A549 (cell line): ENCODE measurements at regions not wholly inside any gene's neighbourhood (a gene's known extent, or its start where the extent isn't known, plus 50 kb on each side); places are given as distances from the start of the nearest gene placed in this dataset.

Source experiments
- ATAC-seq, 2 experiments: fragments of 200-7000 bp in 1 of 2; fragments of >200 bp in 1 of 2; cut with Nextera tagmentation in 1 of 2; cut with Tn5 transposase in 1 of 2; 3 replicates each; pipeline versions ENCODE4 v1.8.0 to v1.9.1; 2018 to 2020; ENCODE audit warnings: mild to moderate bottlenecking in 1 of 2, moderate library complexity in 1 of 2
- CTCF ChIA-PET: fragments of 300-600 bp; sonication (Branson Sonifier 250); formaldehyde crosslinking; extraction: SDS; loops from one replicate; lab custom pipeline; 2021; ENCODE audit warnings: antibody characterized with exemption, inconsistent platforms; lab: Yijun Ruan, JAX
- POLR2A ChIA-PET: fragments of 350-600 bp; formaldehyde crosslinking; extraction: SDS; loops from one replicate; lab custom pipeline; 2021; ENCODE audit warnings: antibody characterized with exemption, inconsistent platforms; lab: Yijun Ruan, JAX
- DNase-seq, 2 experiments: peaks; one replicate each; pipeline versions ENCODE4 v3.0.0 to v3.0.0-alpha.2; 2011 to 2016; ENCODE audit warnings: low read depth in 1 of 2, low spot score in 1 of 2
- FAIRE-seq: peaks from 2 replicates; lab custom pipeline; 2011; peaks lifted over from hg19 to GRCh38; lab: Jason Lieb, UNC
- H3K27ac ChIP-seq, 2 experiments: fragments of >200 bp; sonication (Bioruptor Twin); formaldehyde crosslinking; 3 replicates each; pipeline ENCODE4 v1.5.1; 2016 to 2017
- H3K4me1 ChIP-seq: fragments of >200 bp; sonication (Bioruptor Twin); formaldehyde crosslinking; 3 replicates; pipeline ENCODE4 v1.6.1; 2016
- H3K4me2 ChIP-seq: fragments of >200 bp; sonication (Bioruptor Twin); formaldehyde crosslinking; 3 replicates; pipeline ENCODE4 v1.6.1; 2016
- H3K4me3 ChIP-seq: fragments of >200 bp; sonication (Bioruptor Twin); formaldehyde crosslinking; 3 replicates; pipeline ENCODE4 v1.5.1; 2016
- H3K9me3 ChIP-seq: fragments of >200 bp; sonication (Bioruptor Twin); formaldehyde crosslinking; 3 replicates; pipeline ENCODE4 v1.6.1; 2016
- CEBPB ChIP-seq, 2 experiments: fragments of >200 bp in 1 of 2; sonication (Bioruptor Twin) in 1 of 2; formaldehyde crosslinking in 1 of 2; IDR thresholded peaks; 2 replicates each; pipeline ENCODE4 v1.6.1; 2012 to 2016
- EHMT2 ChIP-seq: fragments of 200-600 bp; sonication (generic); IDR thresholded peaks from 2 replicates; pipeline ENCODE4 v1.6.1; 2016; ENCODE audit warnings: antibody characterized with exemption, low read depth, mild to moderate bottlenecking, moderate library complexity
- EP300 ChIP-seq, 2 experiments: fragments of >200 bp; sonication (Bioruptor Twin); formaldehyde crosslinking; IDR thresholded peaks; 2 replicates in 1 of 2; 3 replicates in 1 of 2; pipeline ENCODE4 v1.6.1; 2016 to 2017
- FOSB ChIP-seq: fragments of 250-450 bp; sonication (Bioruptor Pico); IDR thresholded peaks from 2 replicates; pipeline ENCODE4 v1.5.0; 2020; ENCODE audit warnings: mild to moderate bottlenecking, moderate library complexity
- FOSL2 ChIP-seq, 2 experiments: fragments of 450-650 bp in 1 of 2; fragments of >200 bp in 1 of 2; sonication (Bioruptor Twin) in 1 of 2; formaldehyde crosslinking; IDR thresholded peaks; 2 replicates each; pipeline versions ENCODE4 v1.5.0 to v1.6.1; 2016 to 2020; ENCODE audit warnings: mild to moderate bottlenecking in 1 of 2, moderate library complexity in 1 of 2
- GATA3 ChIP-seq: IDR thresholded peaks from 2 replicates; pipeline ENCODE4 v1.6.1; 2012; ENCODE audit warnings: borderline replicate concordance
- HDAC2 ChIP-seq: fragments of 200-600 bp; sonication (generic); IDR thresholded peaks from 2 replicates; pipeline ENCODE4 v1.6.1; 2016
- HOXA7 ChIP-seq: fragments of 250-450 bp; sonication (Bioruptor Pico); IDR thresholded peaks from 2 replicates; pipeline ENCODE4 v1.5.0; 2020; ENCODE audit warnings: mild to moderate bottlenecking, moderate library complexity
- HOXB5 ChIP-seq: fragments of 250-450 bp; sonication (Bioruptor Pico); IDR thresholded peaks from 2 replicates; pipeline ENCODE4 v1.5.0; 2020; ENCODE audit warnings: mild to moderate bottlenecking, moderate library complexity
- KDM5A ChIP-seq: fragments of 200-600 bp; sonication (generic); IDR thresholded peaks from 2 replicates; pipeline ENCODE4 v1.6.1; 2016; ENCODE audit warnings: antibody characterized with exemption, mild to moderate bottlenecking
- MAFK ChIP-seq: fragments of 450-650 bp; IDR thresholded peaks from 2 replicates; pipeline ENCODE4 v1.6.1; 2014; ENCODE audit not compliant: partially characterized antibody
- NFE2L2 ChIP-seq: fragments of 150-350 bp; conservative IDR thresholded peaks from 2 replicates; pipeline ENCODE4 v1.6.1; 2014; ENCODE audit warnings: low read length
- POLR2A ChIP-seq: IDR thresholded peaks from 2 replicates; pipeline ENCODE4 v1.6.1; 2012; ENCODE audit warnings: mild to moderate bottlenecking, low read length
- RARB ChIP-seq: fragments of 250-450 bp; sonication (Bioruptor Pico); IDR thresholded peaks from 2 replicates; pipeline ENCODE4 v1.8.0; 2021; ENCODE audit warnings: mild to moderate bottlenecking, moderate library complexity
- SREBF2 ChIP-seq: fragments of 450-650 bp; IDR thresholded peaks from 2 replicates; pipeline ENCODE4 v1.6.1; 2014; ENCODE audit warnings: mild to moderate bottlenecking, moderate library complexity
- TP53 ChIP-seq: fragments of 250-450 bp; sonication (Bioruptor Pico); IDR thresholded peaks from 2 replicates; pipeline ENCODE4 v1.5.0; 2021; ENCODE audit warnings: mild to moderate bottlenecking, moderate library complexity
- ZC3H11A ChIP-seq: fragments of 450-650 bp; IDR thresholded peaks from 2 replicates; pipeline ENCODE4 v1.6.1; 2014; ENCODE audit warnings: antibody characterized with exemption, mild to moderate bottlenecking
- ZNF302 ChIP-seq: fragments of 250-450 bp; sonication (Bioruptor Pico); IDR thresholded peaks from 2 replicates; pipeline ENCODE4 v1.9.0; 2021; ENCODE audit warnings: inconsistent platforms, mild to moderate bottlenecking, moderate library complexity
- WGBS: methylation state at CpG from one replicate; pipeline ENCODE4 v1.1.6; 2017; ENCODE audit errors: missing lambda C conversion rate; 5-methylcytosine and 5-hydroxymethylcytosine counted together
- TF ChIP-seq, protein P1 (sequence below): fragments of >200 bp; sonication (Bioruptor Twin); formaldehyde crosslinking; IDR thresholded peaks from 3 replicates; pipeline ENCODE4 v1.5.1; 2016
- TF ChIP-seq, protein P2 (sequence below): fragments of >200 bp; sonication (Bioruptor Twin); formaldehyde crosslinking; IDR thresholded peaks from 2 replicates; pipeline ENCODE4 v1.6.1; 2016
- TF ChIP-seq, protein P3 (sequence below): IDR thresholded peaks from 2 replicates; pipeline ENCODE4 v1.6.1; 2012; ENCODE audit warnings: low read depth, borderline replicate concordance
- TF ChIP-seq, protein P4 (sequence below): fragments of 250-450 bp; sonication (Bioruptor Pico); IDR thresholded peaks from 2 replicates; pipeline ENCODE4 v1.5.0; 2020; ENCODE audit warnings: low read depth, mild to moderate bottlenecking, moderate library complexity

DNA sequence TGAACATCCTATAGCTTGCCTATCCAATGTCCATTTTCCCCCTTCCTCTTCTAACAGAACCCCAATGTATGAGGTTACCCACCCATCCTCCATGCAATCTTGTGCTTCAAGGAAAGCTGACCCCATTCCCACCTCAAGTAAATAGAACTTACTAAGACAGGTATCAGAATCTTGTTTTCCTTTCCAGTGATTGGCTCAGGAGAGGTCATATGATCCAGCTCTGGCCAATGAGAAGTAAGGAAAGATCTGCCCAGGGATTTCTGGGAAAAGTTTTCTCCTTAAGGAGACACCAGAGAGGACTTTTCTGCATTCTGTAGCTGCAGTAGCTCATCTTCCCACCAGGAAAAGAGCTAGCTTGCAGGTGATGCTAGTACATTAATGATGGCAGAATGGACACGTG is 341.8 kb upstream of the ZFP64 start:
- no peak overlapping the region for H3K4me3 ChIP-seq
- no peak overlapping the region for H3K4me2 ChIP-seq
- 0% methylated on average over 1 of the region's 1 CpG for WGBS
- no peaks in the 10 kb centered on the region for H3K9me3 ChIP-seq
- ChIA-PET POLR2A (no interaction called here), CTCF (interaction anchor here (0.8 kb wide), 1 partner anchor 16 kb away, joined by 4 read pairs; no protein-coding TSS in a partner anchor)
- TF ChIP-seq GATA3: no peak
- TF ChIP-seq FOSB (CRISPR knock-in tag): no peak
- no peak for TF ChIP-seq HOXA7 (CRISPR knock-in tag)
- TF ChIP-seq RARB (CRISPR knock-in tag): no peak
- no peak for TF ChIP-seq EP300 (IDR thresholded peaks at IDR 0.05)
- no peak for TF ChIP-seq HOXB5
- TF ChIP-seq, protein P1, sequence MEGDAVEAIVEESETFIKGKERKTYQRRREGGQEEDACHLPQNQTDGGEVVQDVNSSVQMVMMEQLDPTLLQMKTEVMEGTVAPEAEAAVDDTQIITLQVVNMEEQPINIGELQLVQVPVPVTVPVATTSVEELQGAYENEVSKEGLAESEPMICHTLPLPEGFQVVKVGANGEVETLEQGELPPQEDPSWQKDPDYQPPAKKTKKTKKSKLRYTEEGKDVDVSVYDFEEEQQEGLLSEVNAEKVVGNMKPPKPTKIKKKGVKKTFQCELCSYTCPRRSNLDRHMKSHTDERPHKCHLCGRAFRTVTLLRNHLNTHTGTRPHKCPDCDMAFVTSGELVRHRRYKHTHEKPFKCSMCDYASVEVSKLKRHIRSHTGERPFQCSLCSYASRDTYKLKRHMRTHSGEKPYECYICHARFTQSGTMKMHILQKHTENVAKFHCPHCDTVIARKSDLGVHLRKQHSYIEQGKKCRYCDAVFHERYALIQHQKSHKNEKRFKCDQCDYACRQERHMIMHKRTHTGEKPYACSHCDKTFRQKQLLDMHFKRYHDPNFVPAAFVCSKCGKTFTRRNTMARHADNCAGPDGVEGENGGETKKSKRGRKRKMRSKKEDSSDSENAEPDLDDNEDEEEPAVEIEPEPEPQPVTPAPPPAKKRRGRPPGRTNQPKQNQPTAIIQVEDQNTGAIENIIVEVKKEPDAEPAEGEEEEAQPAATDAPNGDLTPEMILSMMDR: no peak
- no peak for TF ChIP-seq MAFK
- TF ChIP-seq, protein P2, sequence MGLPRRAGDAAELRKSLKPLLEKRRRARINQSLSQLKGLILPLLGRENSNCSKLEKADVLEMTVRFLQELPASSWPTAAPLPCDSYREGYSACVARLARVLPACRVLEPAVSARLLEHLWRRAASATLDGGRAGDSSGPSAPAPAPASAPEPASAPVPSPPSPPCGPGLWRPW: no peak
- no peak overlapping the region for H3K27ac ChIP-seq
- DNase-seq: no peak
- no peak for ATAC-seq
- no peaks in the 10 kb centered on the region for H3K4me1 ChIP-seq
- FAIRE-seq: no peak

DNA sequence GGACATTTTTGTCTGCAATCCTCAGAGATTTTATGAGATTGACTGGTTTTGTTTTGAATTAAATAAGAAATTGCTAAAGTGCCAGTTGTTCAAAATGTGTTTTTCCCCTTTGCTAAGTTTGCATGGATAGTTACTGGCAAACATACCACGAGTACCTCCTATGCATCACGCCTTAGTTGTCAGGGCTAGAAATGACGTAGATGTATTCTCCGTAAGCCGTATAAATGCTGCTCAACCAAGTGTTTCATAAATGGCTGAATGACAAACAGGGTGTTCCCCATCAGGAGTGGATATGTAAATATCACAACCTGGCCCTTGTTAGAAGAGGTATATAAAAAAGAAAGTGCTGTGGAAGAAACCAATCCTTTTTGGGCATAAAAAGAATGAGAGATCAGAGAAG is 341.1 kb upstream of the ZFP64 start:
- CTCF ChIA-PET: interaction anchor here (0.8 kb wide), 1 partner anchor 15 kb away, joined by 4 read pairs; no protein-coding TSS in a partner anchor
- Histone ChIP-seq H3K4me2 (no peak overlapping the region), H3K4me1 (no peaks in the 10 kb centered on the region), H3K4me3 (no peak overlapping the region), H3K27ac (no peak overlapping the region), H3K9me3 (no peaks in the 10 kb centered on the region)
- no peak for DNase-seq
- WGBS: 25% methylated on average over 5 of the region's 5 CpGs
- no peak for FAIRE-seq
- POLR2A ChIA-PET: no interaction called here
- no peak for TF ChIP-seq TP53 (CRISPR knock-in tag)
- ATAC-seq: no peak

DNA sequence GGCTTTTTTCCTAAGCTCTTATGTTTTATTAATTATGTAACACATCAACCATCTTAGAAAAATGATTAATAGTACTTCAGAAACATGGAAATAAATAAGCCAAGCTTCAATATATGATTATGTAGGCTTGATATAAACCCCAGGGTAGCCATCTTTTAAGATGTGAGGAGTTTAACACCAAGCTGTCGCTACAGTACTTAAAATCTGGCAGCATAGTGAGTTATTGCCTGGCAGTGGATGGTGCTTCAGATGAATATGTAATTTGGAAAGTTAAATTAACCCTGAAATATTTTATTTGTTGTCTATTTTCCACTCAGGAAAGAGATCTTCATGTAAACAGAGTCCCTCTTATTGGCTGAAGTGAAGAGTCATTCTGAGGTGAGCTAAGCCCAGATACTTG is 339.0 kb upstream of the ZFP64 start:
- Histone ChIP-seq H3K4me1 (no peaks in the 10 kb centered on the region), H3K27ac (no peak overlapping the region), H3K4me2 (no peak overlapping the region), H3K9me3 (no peaks in the 10 kb centered on the region), H3K4me3 (no peak overlapping the region)
- no peak for TF ChIP-seq ZNF302 (CRISPR knock-in tag)
- no peak for TF ChIP-seq FOSL2 (IDR thresholded peaks at IDR 0.05)
- TF ChIP-seq FOSL2 (CRISPR knock-in tag; IDR thresholded peaks at IDR 0.05): no peak
- no peak for TF ChIP-seq ZC3H11A
- no peak for FAIRE-seq
- 0% methylated on average over 1 of the region's 1 CpG for WGBS
- POLR2A ChIA-PET: no interaction called here
- ATAC-seq: no peak
- CTCF ChIA-PET: no interaction called here
- DNase-seq: no peak

DNA sequence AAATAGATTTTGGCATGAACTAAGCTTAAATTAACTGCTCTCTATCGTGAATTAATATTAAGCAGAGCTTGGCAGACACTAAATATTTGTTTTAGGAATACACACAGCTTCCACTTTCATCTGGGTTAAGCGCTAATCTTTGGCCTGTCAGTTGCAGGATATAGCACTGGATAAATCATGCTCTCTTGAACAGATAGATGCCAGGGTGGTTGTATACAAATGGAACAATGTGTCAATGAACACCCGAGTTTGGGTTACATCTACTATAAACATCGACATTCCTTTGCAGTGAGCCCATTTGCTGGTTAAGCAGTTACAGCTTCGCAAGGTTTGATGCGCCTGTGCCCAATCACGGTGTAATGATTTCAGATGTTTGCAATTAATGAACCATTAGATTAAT is 338.2 kb upstream of the ZFP64 start:
- Histone ChIP-seq H3K9me3 (no peaks in the 10 kb centered on the region), H3K4me1 (no peaks in the 10 kb centered on the region), H3K4me2 (no peak overlapping the region), H3K27ac (no peak overlapping the region), H3K4me3 (no peak overlapping the region)
- ATAC-seq (no peak), FAIRE-seq (no peak), DNase-seq (no peak)
- WGBS: 33% methylated on average over 7 of the region's 7 CpGs
- TF ChIP-seq, protein P3, sequence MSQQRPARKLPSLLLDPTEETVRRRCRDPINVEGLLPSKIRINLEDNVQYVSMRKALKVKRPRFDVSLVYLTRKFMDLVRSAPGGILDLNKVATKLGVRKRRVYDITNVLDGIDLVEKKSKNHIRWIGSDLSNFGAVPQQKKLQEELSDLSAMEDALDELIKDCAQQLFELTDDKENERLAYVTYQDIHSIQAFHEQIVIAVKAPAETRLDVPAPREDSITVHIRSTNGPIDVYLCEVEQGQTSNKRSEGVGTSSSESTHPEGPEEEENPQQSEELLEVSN: no peak
- TF ChIP-seq HOXA7 (CRISPR knock-in tag): no peak
- no peak for TF ChIP-seq SREBF2
- no peak for TF ChIP-seq EHMT2
- TF ChIP-seq HDAC2: no peak
- no peak for TF ChIP-seq KDM5A
- no peak for TF ChIP-seq POLR2A
- TF ChIP-seq CEBPB (IDR thresholded peaks at IDR 0.05): no peak
- TF ChIP-seq, protein P4, sequence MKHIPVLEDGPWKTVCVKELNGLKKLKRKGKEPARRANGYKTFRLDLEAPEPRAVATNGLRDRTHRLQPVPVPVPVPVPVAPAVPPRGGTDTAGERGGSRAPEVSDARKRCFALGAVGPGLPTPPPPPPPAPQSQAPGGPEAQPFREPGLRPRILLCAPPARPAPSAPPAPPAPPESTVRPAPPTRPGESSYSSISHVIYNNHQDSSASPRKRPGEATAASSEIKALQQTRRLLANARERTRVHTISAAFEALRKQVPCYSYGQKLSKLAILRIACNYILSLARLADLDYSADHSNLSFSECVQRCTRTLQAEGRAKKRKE (CRISPR knock-in tag): no peak
- no peak for TF ChIP-seq NFE2L2
- POLR2A ChIA-PET: no interaction called here
- CTCF ChIA-PET: no interaction called here
